ENCODE measurements at regions not wholly inside any gene's neighbourhood (a gene's known extent, or its start where the extent isn't known, plus 50 kb on each side); places are given as distances from the start of the nearest gene placed in this dataset.

- Histone ChIP-seq H3K27me3 (no peaks in the 10 kb centered on the region), H3K4me3 (no peak overlapping the region), H3K27ac (no peak overlapping the region), H3K36me3 (no peaks in the 10 kb centered on the region), H3K9me3 (no peaks in the 10 kb centered on the region), H3K4me1 (peaks cover 0 to 12% (median 0%) of the 10 kb centered on the region in 12 donors)
- intact Hi-C loops (cut with DNase I), result loop anchor here in 1 of 10 donors (5.0 kb wide), 1 partner anchor 63 kb away; no protein-coding TSS in a partner anchor
- ATAC-seq (peak in 1 of 4 donors; percentile 63), DNase-seq (no peak)
- no peak for TF ChIP-seq POLR2A (IDR thresholded peaks at IDR 0.05)
- no peak for TF ChIP-seq CTCF (IDR thresholded peaks at IDR 0.05)
- 69 to 77% (median 73%) methylated on average over 2 of the region's 2 CpGs for WGBS, 4 donors
These were observed 86.1 kb upstream of the ZBED5 start for GRCh38 chr11:10943968-10944367.

GRCh38 chr11:10942620-10943019 lies 84.8 kb upstream of the ZBED5 start:
- intact Hi-C loops (cut with DNase I), result loop anchor here in 1 of 10 donors (5.0 kb wide), 1 partner anchor 65 kb away; no protein-coding TSS in a partner anchor
- no peak overlapping the region for H3K4me3 ChIP-seq
- TF ChIP-seq CTCF (IDR thresholded peaks at IDR 0.05), result no peak
- no peak for TF ChIP-seq POLR2A (IDR thresholded peaks at IDR 0.05)
- no peaks in the 10 kb centered on the region for H3K9me3 ChIP-seq
- H3K27me3 ChIP-seq, result no peaks in the 10 kb centered on the region
- H3K36me3 ChIP-seq, result no peaks in the 10 kb centered on the region
- DNase-seq (no peak), ATAC-seq (no peak)
- H3K4me1 ChIP-seq, result peaks cover 0 to 12% (median 0%) of the 10 kb centered on the region in 12 donors
- 70 to 73% (median 70%) methylated on average over 3 of the region's 3 CpGs for WGBS, 4 donors
- no peak overlapping the region for H3K27ac ChIP-seq

GRCh38 chr11:10941871-10942270 lies 84.0 kb upstream of the ZBED5 start:
- no peak overlapping the region for H3K4me3 ChIP-seq
- no peak for TF ChIP-seq POLR2A (IDR thresholded peaks at IDR 0.05)
- no peak for TF ChIP-seq CTCF (IDR thresholded peaks at IDR 0.05)
- no peaks in the 10 kb centered on the region for H3K27me3 ChIP-seq
- H3K36me3 ChIP-seq, result no peaks in the 10 kb centered on the region
- DNase-seq, result no peak
- H3K27ac ChIP-seq, result no peak overlapping the region
- no peaks in the 10 kb centered on the region for H3K9me3 ChIP-seq
- intact Hi-C loops (cut with DNase I), result loop anchor here in 1 of 10 donors (5.0 kb wide), 1 partner anchor 65 kb away; no protein-coding TSS in a partner anchor
- H3K4me1 ChIP-seq, result peaks cover 0 to 12% (median 0%) of the 10 kb centered on the region in 12 donors
- WGBS, 4 donors, result 88 to 92% (median 92%) methylated on average over 1 of the region's 1 CpG
- ATAC-seq, result no peak

- ATAC-seq (peak in 2 of 4 donors; percentile 48 to 51), DNase-seq (no peak)
- TF ChIP-seq POLR2A (IDR thresholded peaks at IDR 0.05) (no peak), CTCF (IDR thresholded peaks at IDR 0.05) (no peak)
These were observed 83.6 kb upstream of the ZBED5 start for GRCh38 chr11:10941414-10941813.

More at GRCh38 chr11:10941414-10941813, 83.6 kb upstream of the ZBED5 start:
- H3K4me3 ChIP-seq, result no peak overlapping the region
- WGBS, 4 donors, result 30 to 37% (median 32%) methylated on average over 1 of the region's 1 CpG
- no peaks in the 10 kb centered on the region for H3K36me3 ChIP-seq
- no peak overlapping the region for H3K27ac ChIP-seq
- H3K4me1 ChIP-seq, result peaks cover 0 to 12% (median 0%) of the 10 kb centered on the region in 12 donors
- intact Hi-C loops (cut with DNase I), result loop anchor here in 1 of 10 donors (5.0 kb wide), 1 partner anchor 66 kb away; no protein-coding TSS in a partner anchor
- no peaks in the 10 kb centered on the region for H3K9me3 ChIP-seq
- H3K27me3 ChIP-seq, result no peaks in the 10 kb centered on the region
